NOMO-1 treated with dmso at 0.1 percent for 144 hours (cell line): ENCODE measurements at regions not wholly inside any gene's neighbourhood (a gene's known extent, or its start where the extent isn't known, plus 50 kb on each side); places are given as distances from the start of the nearest gene placed in this dataset.

Experiments
- DNase-seq: peaks from one replicate; lab custom pipeline; 2025; ENCODE audit not compliant: unreplicated experiment; lab: John Stamatoyannopoulos, UW

DNA sequence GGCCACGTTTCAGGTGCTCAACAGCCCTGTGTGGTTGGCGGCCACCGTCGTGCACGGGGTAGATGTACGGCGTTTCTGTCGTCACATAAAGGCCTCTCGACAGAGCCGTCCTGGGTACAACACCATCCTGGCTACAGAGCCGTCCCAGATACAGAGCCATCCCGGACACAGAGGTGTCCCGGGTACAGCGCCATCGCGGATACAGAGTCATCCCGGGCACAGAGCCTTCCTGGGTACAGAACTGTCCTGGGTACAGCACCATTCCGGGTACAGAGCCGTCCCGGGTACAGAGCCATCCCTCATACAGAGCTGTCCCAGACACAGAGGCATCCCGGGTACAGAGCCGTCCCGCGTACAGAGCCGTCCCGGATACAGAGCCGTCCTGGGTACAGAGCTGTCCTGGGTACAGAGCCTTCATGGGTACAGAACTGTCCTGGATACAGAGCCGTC is 222.7 kb upstream of the SOX1 start:
- no peak for DNase-seq

DNA sequence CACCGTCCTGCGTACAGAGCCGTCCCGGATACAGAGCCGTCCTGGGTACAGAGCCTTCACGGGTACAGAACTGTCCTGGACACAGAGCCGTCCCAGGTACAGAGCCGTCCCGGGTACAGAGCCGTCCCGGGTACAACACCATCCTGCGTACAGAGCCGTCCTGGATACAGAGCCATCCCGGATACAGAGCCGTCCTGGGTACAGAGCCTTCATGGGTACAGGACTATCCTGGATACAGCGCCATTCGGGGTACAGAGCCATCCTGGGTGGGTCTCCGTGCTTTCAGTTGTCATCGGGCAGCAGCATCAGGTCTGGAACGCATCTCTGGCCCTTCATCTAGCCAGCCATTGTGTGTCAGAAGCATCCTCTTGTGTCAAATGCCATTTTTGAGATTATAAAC is 222.3 kb upstream of the SOX1 start:
- no peak for DNase-seq

DNA sequence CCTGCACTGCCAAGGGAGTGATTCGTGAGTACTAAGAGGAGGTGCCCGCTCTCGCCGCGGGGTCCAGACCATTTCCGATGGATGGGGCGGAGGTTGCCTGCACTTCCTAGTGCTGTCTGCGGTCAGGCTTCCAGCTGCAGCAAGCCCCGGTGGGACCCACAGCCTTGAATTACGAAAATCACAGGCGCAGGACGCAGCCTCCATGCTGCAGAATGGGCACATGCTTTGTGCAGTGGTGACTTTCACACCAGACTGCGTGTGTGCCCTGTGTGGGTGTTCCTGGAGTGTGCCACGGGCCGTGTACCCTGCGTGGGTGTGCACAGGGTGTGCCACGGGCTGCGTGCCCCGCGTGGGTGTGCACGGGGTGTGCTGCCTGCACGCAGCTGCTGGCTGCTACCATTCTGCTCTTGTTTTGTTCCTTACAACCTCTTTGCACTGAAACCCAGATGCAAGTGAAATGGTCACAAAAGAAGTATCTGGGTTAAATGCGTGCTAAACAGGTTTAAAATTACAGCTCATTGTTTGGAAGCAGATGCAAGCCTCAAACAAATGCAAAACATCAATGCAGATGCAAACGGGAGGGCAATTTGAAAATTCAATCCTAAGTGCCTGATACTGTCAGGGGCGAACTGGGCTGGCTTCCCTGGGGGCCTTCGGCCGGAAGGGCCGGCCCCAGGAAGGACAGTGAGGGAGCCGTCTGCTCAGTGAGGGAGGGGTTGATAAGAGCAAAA is 221.2 kb upstream of the SOX1 start:
- DNase-seq, result no peak

DNA sequence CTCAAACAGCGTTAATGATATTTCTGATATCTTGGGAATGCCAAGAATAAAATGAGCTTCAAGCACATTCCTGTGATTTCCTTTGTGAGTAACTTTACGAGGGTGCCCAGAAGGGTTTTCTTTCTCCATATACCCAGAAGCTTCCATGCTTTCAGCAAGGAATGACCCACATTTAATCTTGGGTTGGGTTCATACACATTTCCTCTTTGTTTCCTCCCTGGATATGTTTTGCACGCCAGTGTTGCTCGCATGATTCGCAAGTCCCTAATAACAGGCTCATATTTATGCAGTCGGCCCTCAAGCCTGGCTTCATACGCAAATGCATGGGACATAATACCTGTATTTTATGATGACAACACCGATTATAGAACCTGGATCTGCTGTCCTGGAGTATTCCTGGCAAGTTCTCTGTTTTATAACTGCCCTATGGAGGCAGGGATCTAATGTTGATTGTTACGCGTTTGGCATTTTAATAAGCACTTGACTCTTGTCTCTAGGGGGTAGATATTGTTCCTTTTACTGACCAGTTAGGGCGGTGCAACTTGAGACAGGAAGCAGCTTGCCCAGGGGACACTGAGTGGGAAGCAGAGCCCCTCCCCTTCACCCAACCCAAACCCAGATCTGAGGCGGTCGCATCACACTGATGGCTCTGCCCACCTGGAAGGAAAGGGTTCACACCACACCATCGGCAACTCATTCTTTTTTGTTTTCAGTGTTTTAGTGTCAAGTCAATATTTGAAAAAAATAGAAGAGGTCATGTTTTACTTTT is 220.4 kb upstream of the SOX1 start:
- no peak for DNase-seq

DNA sequence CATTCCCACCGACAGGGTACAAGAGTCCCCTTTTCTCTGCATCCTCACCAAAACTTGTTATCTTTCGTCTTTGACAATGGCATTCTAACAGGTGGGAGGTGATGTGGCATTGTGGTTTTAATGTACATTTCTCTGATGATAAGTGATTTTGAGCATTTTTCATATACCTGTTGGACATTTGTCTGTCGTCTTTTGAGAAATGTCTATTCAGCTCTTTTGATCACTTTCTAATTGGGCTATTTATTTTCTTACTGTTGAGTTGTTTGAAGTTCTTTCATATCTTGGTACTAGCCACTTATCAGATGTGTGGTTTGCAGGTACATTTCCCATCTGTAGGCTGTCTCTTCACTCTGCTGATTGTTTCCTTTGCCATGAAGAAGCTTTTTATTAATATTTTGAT is 219.0 kb upstream of the SOX1 start:
- no peak for DNase-seq

DNA sequence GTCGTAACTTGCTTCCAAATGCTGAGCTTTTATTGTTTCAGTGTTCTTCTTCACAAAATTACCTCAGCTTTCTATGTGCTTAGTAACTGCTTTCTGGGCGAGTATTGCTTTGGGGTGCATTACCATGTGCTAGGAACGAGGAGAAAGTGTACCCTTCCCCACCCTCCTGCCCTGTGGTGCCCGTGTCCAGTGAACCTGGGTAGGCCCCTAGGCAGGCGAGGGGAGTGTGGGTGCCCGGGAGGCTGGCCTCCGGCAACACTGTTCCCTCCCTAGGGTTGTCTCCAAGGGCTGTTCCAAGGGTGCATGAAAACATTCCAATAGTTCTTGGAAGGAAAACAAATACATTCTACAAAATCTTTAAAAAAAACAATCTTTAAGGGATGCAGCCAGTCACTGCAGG is 216.5 kb upstream of the SOX1 start:
- no peak for DNase-seq

DNA sequence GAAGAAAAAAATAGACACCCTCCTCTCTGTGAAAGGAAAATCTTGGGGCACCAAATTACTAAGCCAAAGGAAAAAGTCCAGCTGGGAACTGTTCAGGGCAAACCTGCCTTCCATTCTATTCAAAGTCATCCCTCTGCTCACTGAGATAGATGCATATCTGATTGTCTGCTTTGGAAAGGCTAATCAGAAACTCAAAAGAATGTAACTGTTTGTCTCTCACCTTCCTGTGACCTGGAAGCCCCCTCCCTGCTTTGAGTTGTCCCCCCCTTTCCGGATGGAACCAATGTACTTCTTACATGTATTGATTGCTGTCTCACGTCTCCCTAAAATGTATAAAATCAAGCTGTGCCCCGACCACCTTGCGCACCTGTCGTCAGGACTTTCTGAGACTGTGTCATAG is 216.0 kb upstream of the SOX1 start:
- no peak for DNase-seq

DNA sequence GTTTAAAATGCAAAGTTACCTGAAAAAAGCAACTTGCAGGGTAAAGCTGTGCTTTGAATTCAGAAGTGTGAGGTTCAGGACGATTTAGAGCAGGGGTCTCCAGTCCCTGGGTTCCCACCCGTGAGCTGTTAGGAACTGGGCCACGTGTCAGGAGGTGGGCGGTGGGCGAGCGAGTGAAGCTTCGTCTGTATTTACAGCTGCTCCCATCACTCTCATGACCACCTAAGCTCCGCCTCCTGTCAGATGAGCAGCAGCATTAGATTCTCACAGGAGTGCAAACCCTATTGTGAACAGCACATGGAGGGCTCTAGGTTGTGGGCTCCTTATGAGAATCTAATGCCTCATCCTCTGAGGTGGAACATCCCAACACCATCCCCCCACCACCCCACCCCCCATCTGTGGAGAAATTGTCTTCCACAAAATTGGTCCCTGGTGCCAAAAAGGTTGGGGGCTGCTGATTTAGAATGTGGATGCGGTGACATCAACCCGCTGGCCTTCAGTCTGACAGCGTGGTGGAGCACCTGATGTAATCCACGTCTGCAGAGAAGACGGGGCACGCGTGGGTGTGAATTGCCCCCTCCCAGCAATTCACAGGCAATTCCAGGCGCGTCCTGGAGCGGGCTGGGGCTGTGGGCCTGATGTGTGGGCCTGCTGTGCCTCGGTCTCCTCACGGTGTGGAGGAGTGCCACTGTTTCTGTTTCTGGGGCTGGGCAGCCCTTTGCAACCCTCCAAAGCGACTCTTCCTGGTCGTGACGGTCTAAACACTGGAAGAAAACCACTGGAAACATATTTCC is 214.0 kb upstream of the SOX1 start:
- DNase-seq, result no peak

DNA sequence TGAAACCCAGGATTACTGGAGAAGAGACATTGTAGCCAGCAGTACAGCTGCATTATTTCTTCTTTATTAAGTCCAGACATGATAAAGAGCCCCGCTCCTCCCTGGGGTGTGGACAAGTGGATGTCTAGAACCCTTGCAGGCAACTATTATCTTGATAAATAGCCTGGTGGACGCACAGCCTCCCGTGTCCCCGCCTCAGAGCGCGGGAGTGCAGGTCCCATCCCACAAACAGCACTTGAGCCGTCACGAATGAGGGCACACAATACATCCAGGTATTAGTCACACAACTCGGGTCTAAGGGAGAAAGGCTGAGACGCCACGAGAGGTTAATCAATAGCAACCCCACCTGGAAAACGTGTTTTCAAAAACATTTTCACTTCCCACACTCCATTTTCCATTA is 213.2 kb upstream of the SOX1 start:
- DNase-seq, result no peak

DNA sequence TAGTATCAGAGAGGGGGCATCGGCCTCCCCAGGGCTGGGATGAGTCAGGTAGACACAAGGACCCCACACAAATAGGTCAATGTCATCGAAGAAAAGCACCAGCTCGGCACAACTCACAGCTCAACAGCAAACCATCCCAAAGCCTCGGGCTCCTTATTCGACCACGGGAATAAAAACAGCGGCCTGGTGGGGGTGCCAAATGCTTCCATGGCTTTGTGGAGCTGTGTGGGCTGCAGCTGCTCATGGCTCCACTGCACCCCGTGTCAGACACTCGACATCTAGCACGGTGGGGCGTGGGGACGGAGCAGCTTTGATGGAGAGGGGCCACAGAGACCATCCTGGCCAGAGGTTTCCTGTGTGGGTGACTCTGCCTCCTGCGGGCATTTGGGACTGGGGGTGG is 212.5 kb upstream of the SOX1 start:
- DNase-seq, result no peak

DNA sequence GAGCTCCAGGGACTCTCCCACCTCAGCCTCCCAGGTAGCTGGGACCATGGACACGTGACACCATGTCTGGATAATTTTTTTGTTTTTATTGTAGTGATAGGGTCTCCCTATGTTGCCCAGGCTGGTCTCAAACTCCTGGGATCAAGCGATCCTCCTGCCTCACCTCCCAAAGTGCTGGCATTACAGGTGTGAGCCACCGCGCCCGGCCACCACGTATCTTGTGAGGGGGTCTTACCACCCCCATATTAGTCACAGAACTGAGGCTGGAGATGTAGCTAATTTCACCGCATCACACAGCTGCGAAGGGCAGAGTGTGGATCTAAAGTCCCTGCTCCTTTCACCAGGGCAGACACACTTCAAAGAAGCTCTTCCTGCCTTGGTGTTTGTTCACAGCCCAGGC is 211.8 kb upstream of the SOX1 start:
- no peak for DNase-seq

DNA sequence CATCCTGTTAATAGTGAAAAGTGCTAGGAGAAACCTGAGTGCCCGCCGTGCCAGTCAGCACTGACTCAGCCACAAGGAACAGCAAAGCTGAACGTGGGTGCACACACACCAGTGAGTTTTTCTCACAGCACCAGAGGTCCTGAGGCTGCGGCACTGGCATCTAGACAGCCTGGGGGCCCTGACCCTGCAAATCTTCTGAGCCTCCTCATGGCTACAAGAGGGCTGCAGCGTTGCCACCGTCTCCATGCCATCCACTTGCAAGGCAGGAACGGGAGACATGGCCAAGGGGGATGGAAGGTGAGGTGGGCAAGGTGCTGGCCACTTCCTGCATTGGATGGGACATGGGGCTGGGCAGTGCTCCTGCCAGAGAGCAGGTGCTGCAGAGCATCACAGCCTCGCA is 211.2 kb upstream of the SOX1 start:
- no peak for DNase-seq

DNA sequence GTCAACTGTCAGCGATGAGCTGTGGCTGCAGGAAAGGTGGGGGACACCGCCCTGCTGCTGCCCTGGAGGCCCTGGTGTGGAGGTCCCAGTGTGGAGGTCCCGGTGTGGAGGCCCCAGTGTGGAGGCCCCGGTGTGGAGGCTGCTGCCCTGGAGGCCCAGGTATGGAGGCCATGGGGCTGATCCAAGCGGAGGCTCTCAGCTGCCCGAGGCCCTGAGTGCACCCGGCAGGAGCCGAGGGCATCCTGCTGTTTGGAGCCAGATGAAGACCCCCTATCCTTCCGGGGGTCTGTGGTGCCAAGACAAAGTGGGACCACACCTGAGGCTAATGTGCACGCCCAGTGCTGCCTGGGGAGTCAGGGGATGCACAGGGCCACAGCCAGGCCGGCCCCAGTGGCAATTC is 210.4 kb upstream of the SOX1 start:
- DNase-seq, result no peak

DNA sequence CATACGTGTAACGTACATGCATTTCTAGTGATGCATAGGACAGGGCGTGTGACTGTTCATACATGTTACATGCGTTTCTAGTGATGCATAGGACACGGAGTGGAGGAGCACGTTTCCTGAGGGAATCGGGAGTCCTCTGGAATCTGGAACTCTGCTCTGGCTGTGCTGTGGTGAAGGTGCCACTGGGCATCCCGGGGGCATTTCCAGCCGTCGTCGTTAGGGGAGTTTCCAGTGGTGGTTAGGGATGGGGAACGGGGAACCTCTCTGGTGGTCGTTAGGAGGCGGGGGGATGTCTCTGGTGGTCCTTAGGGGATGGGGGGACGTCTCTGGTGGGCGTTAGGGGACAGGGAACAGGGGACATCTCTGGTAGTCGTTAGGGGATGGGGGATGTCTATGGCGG is 209.6 kb upstream of the SOX1 start:
- DNase-seq, result no peak

DNA sequence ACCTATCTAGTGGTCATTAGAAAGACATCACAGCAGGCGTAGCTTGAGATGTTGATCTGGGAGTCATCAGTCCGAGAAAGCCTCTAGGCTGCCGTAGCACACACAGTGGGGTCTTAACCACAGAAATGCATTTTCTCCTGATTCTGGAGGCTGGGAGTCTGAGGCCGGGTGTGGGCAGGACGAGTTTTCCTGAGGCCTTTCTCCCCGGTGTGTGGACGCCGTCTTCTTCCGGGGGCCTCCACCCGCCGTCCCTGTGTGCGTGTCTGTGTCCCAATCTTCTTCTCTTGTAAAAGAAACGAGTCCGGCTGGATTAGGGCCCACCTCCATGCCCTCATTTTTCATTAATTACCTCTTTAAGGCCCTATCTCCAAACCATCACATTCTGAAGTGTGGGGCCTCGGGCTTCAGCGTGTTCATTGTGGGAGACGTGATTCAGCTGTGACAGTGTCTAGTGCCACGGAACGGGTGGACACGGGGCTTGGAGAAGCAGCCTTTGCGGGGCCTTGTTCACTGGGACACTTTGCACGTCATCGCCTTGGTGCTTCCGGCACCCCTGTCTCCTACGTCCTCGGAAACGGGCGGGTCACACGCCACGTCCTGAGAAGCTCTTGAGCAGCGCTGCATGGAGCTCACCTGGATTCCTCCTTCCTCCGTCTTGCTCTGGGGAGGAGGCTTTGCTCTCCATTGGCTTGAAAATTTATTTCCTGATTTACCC is 208.9 kb upstream of the SOX1 start:
- DNase-seq, result no peak

DNA sequence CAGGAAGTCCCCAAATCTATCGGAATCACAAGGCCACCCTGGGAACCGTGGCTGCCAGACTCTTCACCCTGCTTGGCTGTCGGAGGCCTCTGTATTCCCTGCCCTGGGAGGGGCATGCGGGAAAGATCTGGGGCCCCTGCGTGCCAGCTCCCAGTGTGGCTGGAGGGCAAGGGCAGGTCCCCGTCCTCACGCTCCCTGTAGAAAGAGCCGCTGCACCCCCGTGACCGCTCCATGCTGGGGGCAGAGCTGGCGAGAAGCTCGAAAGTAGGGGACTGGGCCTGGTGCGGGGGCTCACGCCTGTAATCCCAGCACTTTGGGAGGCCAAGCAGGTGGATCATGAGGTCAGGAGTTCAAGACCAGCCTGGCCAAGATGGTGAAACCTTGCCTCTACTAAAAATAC is 208.4 kb upstream of the SOX1 start:
- DNase-seq, result no peak

DNA sequence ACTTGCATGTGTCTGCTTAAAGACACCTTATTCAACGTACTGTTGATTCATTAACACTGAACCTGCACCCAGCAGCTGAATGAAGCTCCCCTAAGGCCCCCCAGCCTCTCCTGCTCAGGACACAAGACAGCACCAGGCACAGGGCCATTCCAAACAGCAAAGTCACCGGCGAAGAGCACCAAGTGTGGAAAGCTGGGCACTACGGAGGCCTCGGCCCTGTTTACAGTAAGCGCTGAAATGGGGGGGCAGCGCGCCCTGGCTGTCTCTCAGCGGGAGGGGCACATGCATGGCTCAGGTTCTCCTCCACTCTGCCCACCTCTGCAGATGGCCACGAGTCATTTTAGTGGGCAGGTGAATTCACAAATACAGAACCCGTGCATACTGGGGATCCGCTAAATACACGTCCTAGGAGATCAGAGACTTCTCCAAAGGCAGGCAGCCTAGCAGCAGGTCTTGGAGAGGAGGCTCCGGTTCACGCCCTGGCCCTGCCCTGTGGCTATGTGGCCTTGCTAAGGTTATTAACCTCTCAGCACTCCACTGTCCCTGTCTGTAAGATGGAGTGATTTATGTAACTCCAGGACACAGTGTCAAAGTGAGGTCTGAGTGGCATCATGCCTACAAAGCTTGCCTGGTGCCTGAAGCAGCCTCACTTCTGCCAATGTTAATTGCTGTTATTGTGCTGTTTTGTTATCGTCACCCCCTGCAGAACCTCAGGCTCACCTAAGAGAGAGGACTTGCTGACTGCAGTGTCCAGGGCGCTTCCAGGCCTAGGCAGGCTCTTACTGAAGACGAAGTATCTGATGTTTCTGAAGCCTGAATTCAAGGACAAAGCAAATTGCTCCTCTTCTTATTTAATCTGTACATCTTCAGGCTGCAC is 207.4 kb upstream of the SOX1 start:
- DNase-seq, result no peak

DNA sequence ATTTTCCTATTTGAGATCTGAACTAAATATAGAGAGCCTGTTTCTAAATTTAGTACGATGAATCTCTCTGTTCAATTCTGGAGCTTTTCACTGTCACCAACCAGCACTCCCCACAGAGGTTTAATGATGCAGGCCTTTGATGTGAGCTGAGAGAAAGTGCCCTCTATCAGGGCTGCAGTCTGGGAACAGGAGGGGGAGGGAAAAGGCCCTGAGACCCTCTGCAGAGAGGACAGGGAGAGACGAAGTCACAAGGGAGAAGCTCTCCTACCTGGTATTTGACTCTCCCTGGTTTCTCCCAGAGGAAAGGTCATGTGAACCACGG is 206.8 kb upstream of the SOX1 start:
- DNase-seq, result no peak

DNA sequence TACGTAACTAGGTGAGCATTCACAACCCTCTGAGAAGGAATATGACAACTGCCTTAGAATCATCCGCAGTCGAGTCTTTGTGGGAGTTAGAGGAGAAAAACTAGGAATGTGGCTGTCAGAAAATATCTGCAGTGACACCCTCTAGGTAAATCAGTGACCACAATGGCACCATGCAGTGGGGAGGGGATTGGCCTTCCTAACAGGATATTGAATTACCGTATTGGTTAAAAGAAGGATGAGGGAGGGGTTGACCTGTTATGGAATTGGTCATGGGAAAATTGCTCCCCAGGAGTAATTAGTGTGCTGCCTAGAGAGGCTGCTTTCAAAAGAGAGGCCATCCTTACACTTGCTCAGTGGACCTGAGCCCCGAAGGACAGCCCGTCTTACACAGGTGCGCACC is 205.6 kb upstream of the SOX1 start:
- DNase-seq, result no peak

DNA sequence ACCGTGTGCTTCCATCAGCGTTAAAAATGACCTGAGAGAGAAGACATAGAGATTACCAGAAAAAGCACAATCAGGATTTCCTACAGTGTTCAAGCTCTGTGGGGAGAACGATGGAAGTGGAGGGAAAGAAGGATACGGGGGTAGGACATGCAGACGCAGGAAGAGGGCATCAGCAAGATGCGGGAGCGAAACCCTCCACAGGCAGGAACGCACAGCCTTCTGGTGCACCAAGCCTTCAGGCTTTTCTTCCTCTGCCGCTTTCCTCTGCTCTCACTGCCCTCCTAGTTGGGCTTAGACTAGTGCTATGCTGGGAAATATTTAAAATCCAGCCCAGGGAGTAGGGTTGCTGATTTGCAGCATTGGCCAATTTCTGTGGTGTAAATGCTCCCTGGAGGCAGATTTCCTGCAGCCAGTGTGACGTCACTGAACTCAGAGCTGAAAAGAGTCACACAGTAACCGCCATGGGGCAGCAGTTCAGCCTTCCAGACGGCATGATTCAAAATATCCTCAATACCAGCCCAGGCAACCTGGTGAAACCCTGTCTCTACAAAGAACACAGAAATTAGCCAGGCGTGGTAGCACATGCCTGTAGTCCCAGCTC is 205.1 kb upstream of the SOX1 start:
- DNase-seq, result no peak
